ENCODE measurements at regions not wholly inside any gene's neighbourhood (a gene's known extent, or its start where the extent isn't known, plus 50 kb on each side); places are given as distances from the start of the nearest gene placed in this dataset.

DNA sequence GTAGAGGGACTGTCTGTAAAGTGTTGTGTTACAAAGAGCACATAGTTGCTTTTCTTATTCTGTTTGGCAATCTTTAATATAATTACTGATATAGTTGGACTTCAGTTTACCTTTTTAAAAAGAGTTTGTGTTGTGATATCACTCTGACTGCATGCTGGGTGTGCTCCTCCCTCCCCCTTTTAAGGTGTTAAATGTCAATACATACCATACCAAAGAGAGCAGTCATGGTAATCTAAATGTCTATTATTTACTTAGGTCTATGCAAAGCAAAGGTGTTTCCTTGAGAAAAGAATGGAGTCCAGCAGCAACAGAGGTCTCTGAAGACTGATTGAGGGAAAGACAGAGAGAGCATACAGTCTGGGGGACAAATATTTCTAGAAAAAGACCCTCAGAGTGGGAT, 275.1 kb upstream of the NRP1 start:
- H3K27me3 Mint-ChIP-seq (ENCODE audit: low read depth): no peaks in the 10 kb centered on the region
- Histone ChIP-seq H3K14ac (ENCODE audit: insufficient read depth, low read length) (no peak overlapping the region), H2BK12ac (ENCODE audit: insufficient read length, low read depth, low read length) (no peak overlapping the region), H3K23me2 (ENCODE audit: insufficient read length, low read depth, low read length, poor library complexity, severe bottlenecking) (no peaks in the 10 kb centered on the region), H3K23ac (ENCODE audit: insufficient read length, low read depth, low read length) (no peak overlapping the region), H3K4me1 (ENCODE audit: insufficient read depth, low read length) (no peaks in the 10 kb centered on the region), H4K5ac (ENCODE audit: insufficient read length, low read depth, low read length) (no peak overlapping the region), H2AFZ (ENCODE audit: low read length) (peak overlapping the region; percentile 29), H2BK120ac (ENCODE audit: low read depth, low read length, poor library complexity, severe bottlenecking) (no peak overlapping the region), H4K91ac (ENCODE audit: insufficient read length, low read depth, low read length) (no peak overlapping the region), H4K20me1 (ENCODE audit: control insufficient read depth, insufficient read depth, insufficient read length) (no peaks in the 10 kb centered on the region), H3K79me1 (ENCODE audit: insufficient read depth, low read depth, low read length, poor library complexity, severe bottlenecking) (no peaks in the 10 kb centered on the region), H2BK15ac (ENCODE audit: low read depth, low read length) (no peak overlapping the region), H3K4ac (ENCODE audit: low read depth, low read length) (no peak overlapping the region), H3K4me2 (ENCODE audit: insufficient read depth, insufficient read length, low read length) (no peak overlapping the region), H3K18ac (ENCODE audit: insufficient read length, low read depth, low read length) (no peak overlapping the region), H3K56ac (ENCODE audit: insufficient read length, low read depth, low read length) (no peak overlapping the region), H3K9me3 (ENCODE audit: control insufficient read depth, low read depth, low read length) (no peaks in the 10 kb centered on the region), H3K9ac (ENCODE audit: extremely low read depth, insufficient read length, low read length) (no peak overlapping the region), H3K27ac (ENCODE audit: insufficient read length, low read depth, low read length) (no peak overlapping the region), H3K27me3 (ENCODE audit: insufficient read depth, low read length) (no peaks in the 10 kb centered on the region), H2BK5ac (ENCODE audit: insufficient read length, low read length) (no peak overlapping the region), H4K8ac (replicated peaks; ENCODE audit: insufficient read length, low read depth, low read length) (no peak overlapping the region), H3T11ph (ENCODE audit: low read length) (no peak overlapping the region), H2BK20ac (ENCODE audit: low read depth, low read length, poor library complexity, severe bottlenecking) (no peak overlapping the region), H2AK5ac (ENCODE audit: insufficient read length, low read length) (no peak overlapping the region), H3K79me2 (ENCODE audit: insufficient read depth, low read length) (no peaks in the 10 kb centered on the region)
- H3K9me3 Mint-ChIP-seq: no peaks in the 10 kb centered on the region; a peak in 3 of 5 replicates
- H3K36me3 Mint-ChIP-seq (ENCODE audit: insufficient read depth in 1 of 3, low read depth in 3 of 3): peaks cover 0 to 19% (median 0%) of the 10 kb centered on the region in 3 experiments; a peak in 2 of 7 replicates
- no peak overlapping the region for H3K4me3 Mint-ChIP-seq
- H3K27ac Mint-ChIP-seq: 0 out of 7 replicates have a peak overlapping the region, but pooled peaks of 1 of the 3 experiments have one; percentile 46
- no peak for DNase-seq
- TF ChIP-seq, protein P1, sequence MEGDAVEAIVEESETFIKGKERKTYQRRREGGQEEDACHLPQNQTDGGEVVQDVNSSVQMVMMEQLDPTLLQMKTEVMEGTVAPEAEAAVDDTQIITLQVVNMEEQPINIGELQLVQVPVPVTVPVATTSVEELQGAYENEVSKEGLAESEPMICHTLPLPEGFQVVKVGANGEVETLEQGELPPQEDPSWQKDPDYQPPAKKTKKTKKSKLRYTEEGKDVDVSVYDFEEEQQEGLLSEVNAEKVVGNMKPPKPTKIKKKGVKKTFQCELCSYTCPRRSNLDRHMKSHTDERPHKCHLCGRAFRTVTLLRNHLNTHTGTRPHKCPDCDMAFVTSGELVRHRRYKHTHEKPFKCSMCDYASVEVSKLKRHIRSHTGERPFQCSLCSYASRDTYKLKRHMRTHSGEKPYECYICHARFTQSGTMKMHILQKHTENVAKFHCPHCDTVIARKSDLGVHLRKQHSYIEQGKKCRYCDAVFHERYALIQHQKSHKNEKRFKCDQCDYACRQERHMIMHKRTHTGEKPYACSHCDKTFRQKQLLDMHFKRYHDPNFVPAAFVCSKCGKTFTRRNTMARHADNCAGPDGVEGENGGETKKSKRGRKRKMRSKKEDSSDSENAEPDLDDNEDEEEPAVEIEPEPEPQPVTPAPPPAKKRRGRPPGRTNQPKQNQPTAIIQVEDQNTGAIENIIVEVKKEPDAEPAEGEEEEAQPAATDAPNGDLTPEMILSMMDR (conservative IDR thresholded peaks at IDR 0.05): no peak
- peaks cover 15 to 18% of the 10 kb centered on the region in 2 experiments for H3K4me1 Mint-ChIP-seq

Measured in H9 (cell line).